PC-9 (cell line): ENCODE measurements at regions not wholly inside any gene's neighbourhood (a gene's known extent, or its start where the extent isn't known, plus 50 kb on each side); places are given as distances from the start of the nearest gene placed in this dataset.

ENCODE experiments used
- BruUV-seq: library from RNA; stranded (reverse); fragments of 400-500 nt; replicated peaks from 2 replicates; lab custom pipeline; 2021; lab: Mats Ljungman, UMichigan
- CTCF ChIA-PET: fragments of 300-600 bp; sonication (Branson Sonifier 250); formaldehyde crosslinking; loops from one replicate; lab custom pipeline; 2022; ENCODE audit warnings: antibody characterized with exemption; lab: Charles Lee
- POLR2A ChIA-PET: fragments of 300-600 bp; sonication (Branson Sonifier 250); formaldehyde crosslinking; loops from one replicate; lab custom pipeline; 2022; ENCODE audit warnings: antibody characterized with exemption; ENCODE audit not compliant: unreplicated experiment; lab: Charles Lee
- DNase-seq, 2 experiments: peaks; one replicate each; pipeline versions ENCODE4 v3.0.0 to v3.0.0-alpha.2; 2015 to 2022; ENCODE audit warnings: mixed read lengths in 1 of 2
- H2AFZ ChIP-seq: fragments of 200-600 bp; sonication (generic); 2 replicates; pipeline ENCODE4 v1.8.1; 2017; ENCODE audit warnings: antibody characterized with exemption
- H3F3A ChIP-seq: fragments of 200-600 bp; sonication (generic); 2 replicates; pipeline ENCODE4 v1.8.1; 2017; ENCODE audit warnings: antibody characterized with exemption, mild to moderate bottlenecking, low read depth; ENCODE audit not compliant: insufficient read depth
- H3K27ac ChIP-seq: fragments of 200-600 bp; sonication (generic); 2 replicates; pipeline ENCODE4 v1.6.1; 2016; ENCODE audit warnings: mixed run types
- H3K27me3 ChIP-seq: fragments of 200-600 bp; sonication (generic); 2 replicates; pipeline ENCODE4 v1.6.1; 2016; ENCODE audit warnings: low read depth, mixed run types; ENCODE audit not compliant: insufficient read depth
- H3K36me3 ChIP-seq: fragments of 200-600 bp; sonication (generic); 2 replicates; pipeline ENCODE4 v1.6.1; 2016; ENCODE audit warnings: low read depth, mixed run types
- H3K4me1 ChIP-seq: fragments of 200-600 bp; sonication (generic); replicated peaks from 2 replicates; pipeline ENCODE4 v1.6.1; 2016; ENCODE audit warnings: mixed run types; ENCODE audit not compliant: insufficient read depth
- H3K4me2 ChIP-seq: fragments of 200-600 bp; sonication (generic); 2 replicates; pipeline ENCODE4 v1.6.1; 2017; ENCODE audit warnings: mixed run types
- H3K4me3 ChIP-seq: fragments of 200-600 bp; sonication (generic); 2 replicates; pipeline ENCODE4 v1.6.1; 2016; ENCODE audit warnings: mixed run types
- H3K79me2 ChIP-seq: fragments of 200-600 bp; sonication (generic); 2 replicates; pipeline ENCODE4 v1.6.1; 2017; ENCODE audit warnings: low read depth, mixed run types
- H3K9me2 ChIP-seq: fragments of 200-600 bp; sonication (generic); 2 replicates; pipeline ENCODE4 v1.8.1; 2017; ENCODE audit warnings: mild to moderate bottlenecking; ENCODE audit not compliant: insufficient read depth
- H3K9me3 ChIP-seq: fragments of 200-600 bp; sonication (generic); 2 replicates; pipeline ENCODE4 v1.8.1; 2016; ENCODE audit warnings: low read depth; ENCODE audit not compliant: insufficient read depth
- H4K20me1 ChIP-seq: fragments of 200-600 bp; sonication (generic); 2 replicates; pipeline ENCODE4 v1.8.1; 2017; ENCODE audit not compliant: insufficient read depth
- CTCF ChIP-seq: fragments of 200-600 bp; sonication (generic); conservative IDR thresholded peaks from 2 replicates; pipeline ENCODE4 v1.6.1; 2017; ENCODE audit warnings: mixed run types, antibody characterized with exemption, mild to moderate bottlenecking, moderate library complexity
- EZH2 ChIP-seq: fragments of 200-600 bp; sonication (generic); IDR thresholded peaks from 2 replicates; pipeline ENCODE4 v1.8.0; 2017; ENCODE audit warnings: antibody characterized with exemption, low read depth
- intact Hi-C: fragments of 100-400 bp; cut with micrococcal nuclease; formaldehyde crosslinking; loops from one replicate; pipeline ENCODE4 v1.10.0; 2022; ENCODE audit not compliant: unreplicated experiment

- BruUV-seq = no TSS peak
- ChIA-PET POLR2A (no interaction called here), CTCF (no interaction called here)
- no peak for TF ChIP-seq CTCF
- TF ChIP-seq EZH2 = no peak
- no peaks in the 10 kb centered on the region for H3K79me2 ChIP-seq
- H3K4me1 ChIP-seq = no peaks in the 10 kb centered on the region
- H3K4me2 ChIP-seq = no peak overlapping the region
- no peaks in the 10 kb centered on the region for H4K20me1 ChIP-seq
- no peaks in the 10 kb centered on the region for H3F3A ChIP-seq
- no peak for DNase-seq
- H3K9me2 ChIP-seq = no peaks in the 10 kb centered on the region
- H3K27ac ChIP-seq = no peak overlapping the region
- H2AFZ ChIP-seq = no peak overlapping the region
- H3K36me3 ChIP-seq = no peaks in the 10 kb centered on the region
- no peak overlapping the region for H3K4me3 ChIP-seq
- H3K9me3 ChIP-seq = peaks cover 6% of the 10 kb centered on the region; the same call in 1 of the 2 replicates
- H3K27me3 ChIP-seq = peaks cover 24% of the 10 kb centered on the region
- intact Hi-C loops = no loop called here
Measured at GRCh38 chr7:33697616-33698015, 207.7 kb upstream of the BMPER start.

- H3K79me2 ChIP-seq = no peaks in the 10 kb centered on the region
- H3K4me1 ChIP-seq = no peaks in the 10 kb centered on the region
- no peaks in the 10 kb centered on the region for H3K36me3 ChIP-seq
- no peaks in the 10 kb centered on the region for H3F3A ChIP-seq
- POLR2A ChIA-PET = no interaction called here
- H3K4me3 ChIP-seq = no peak overlapping the region
- intact Hi-C loops = no loop called here
- no peaks in the 10 kb centered on the region for H3K9me2 ChIP-seq
- no peak overlapping the region for H3K4me2 ChIP-seq
- CTCF ChIA-PET = no interaction called here
- DNase-seq = no peak
- peaks cover 6% of the 10 kb centered on the region; the same call in 1 of the 2 replicates for H3K9me3 ChIP-seq
- peaks cover 24% of the 10 kb centered on the region for H3K27me3 ChIP-seq
- no peak overlapping the region for H3K27ac ChIP-seq
- no TSS peak for BruUV-seq
- TF ChIP-seq CTCF (no peak), EZH2 (no peak)
- H2AFZ ChIP-seq = no peak overlapping the region
- no peaks in the 10 kb centered on the region for H4K20me1 ChIP-seq
Measured at GRCh38 chr7:33698041-33698440, 207.3 kb upstream of the BMPER start.

- Histone ChIP-seq H3K4me3 (no peak overlapping the region), H3K79me2 (no peaks in the 10 kb centered on the region), H4K20me1 (no peaks in the 10 kb centered on the region), H3K27me3 (peaks cover 24% of the 10 kb centered on the region), H2AFZ (no peak overlapping the region), H3K9me3 (peaks cover 6% of the 10 kb centered on the region; the same call in 1 of the 2 replicates), H3K4me1 (no peaks in the 10 kb centered on the region), H3K36me3 (no peaks in the 10 kb centered on the region), H3K4me2 (no peak overlapping the region), H3F3A (no peaks in the 10 kb centered on the region), H3K27ac (no peak overlapping the region), H3K9me2 (no peaks in the 10 kb centered on the region)
- TF ChIP-seq EZH2 (no peak), CTCF (no peak)
- POLR2A ChIA-PET = no interaction called here
- no peak for DNase-seq
- BruUV-seq = no TSS peak
- CTCF ChIA-PET = no interaction called here
- intact Hi-C loops = no loop called here
Measured at GRCh38 chr7:33698692-33699128, 206.6 kb upstream of the BMPER start.
